AG04449 (cell line): ENCODE measurements at regions not wholly inside any gene's neighbourhood (a gene's known extent, or its start where the extent isn't known, plus 50 kb on each side); places are given as distances from the start of the nearest gene placed in this dataset.

ENCODE experiments used
- CTCF ChIA-PET: fragments of 350-600 bp; formaldehyde crosslinking; extraction: SDS; loops from one replicate; lab custom pipeline; 2021; ENCODE audit warnings: antibody characterized with exemption; lab: Yijun Ruan, JAX
- POLR2A ChIA-PET: fragments of 400-600, 350-600 bp; formaldehyde crosslinking; extraction: SDS; loops from one replicate; lab custom pipeline; 2020; ENCODE audit warnings: antibody characterized with exemption, inconsistent platforms; lab: Yijun Ruan, JAX
- DNase-seq: peaks from one replicate; pipeline ENCODE4 v3.0.0-alpha.2; 2010; ENCODE audit warnings: low read depth, low spot score
- H3K4me3 ChIP-seq: 2 replicates; pipeline ENCODE4 v1.5.1; 2011; ENCODE audit warnings: low read depth, mild to moderate bottlenecking, control low read depth, low read length
- CTCF ChIP-seq: IDR thresholded peaks from one replicate; pipeline ENCODE4 v1.5.1; 2011; ENCODE audit warnings: mild to moderate bottlenecking, moderate library complexity, low read length, control low read depth, inconsistent platforms; ENCODE audit not compliant: insufficient read depth; ENCODE audit errors: missing control alignments

GRCh38 chr11:19567996-19568395, 144.6 kb upstream of the NAV2 start:
- ChIA-PET POLR2A (no interaction called here), CTCF (interaction anchor here (1.0 to 22.1 kb wide), 9 partner anchors 7 to 371 kb away, joined by 3 to 683 read pairs (median 15); no protein-coding TSS in a partner anchor)
- no peak for DNase-seq
- no peak for TF ChIP-seq CTCF
- H3K4me3 ChIP-seq: no peak overlapping the region

- ChIA-PET POLR2A (no interaction called here), CTCF (interaction anchor here (1.3 to 22.1 kb wide), 10 partner anchors 8 to 372 kb away, joined by 3 to 683 read pairs (median 17); no protein-coding TSS in a partner anchor)
- no peak overlapping the region for H3K4me3 ChIP-seq
- no peak for DNase-seq
- TF ChIP-seq CTCF: no peak
Observed at GRCh38 chr11:19566583-19567379, 145.9 kb upstream of the NAV2 start.

GRCh38 chr11:19565639-19566038, 147.0 kb upstream of the NAV2 start:
- CTCF ChIA-PET: interaction anchor here (0.9 to 22.1 kb wide), 18 partner anchors 8 to 567 kb away, joined by 3 to 683 read pairs (median 14); no protein-coding TSS in a partner anchor
- no peak overlapping the region for H3K4me3 ChIP-seq
- DNase-seq: no peak
- no peak for TF ChIP-seq CTCF
- POLR2A ChIA-PET: no interaction called here

GRCh38 chr11:19562156-19562555, 150.5 kb upstream of the NAV2 start:
- ChIA-PET CTCF (interaction anchor here (1.1 to 22.1 kb wide), 12 partner anchors 9 to 342 kb away, joined by 3 to 683 read pairs (median 36); no protein-coding TSS in a partner anchor), POLR2A (no interaction called here)
- no peak for DNase-seq
- TF ChIP-seq CTCF: no peak
- H3K4me3 ChIP-seq: no peak overlapping the region

GRCh38 chr11:19561011-19561410, 151.6 kb upstream of the NAV2 start:
- no peak overlapping the region for H3K4me3 ChIP-seq
- no peak for TF ChIP-seq CTCF
- ChIA-PET POLR2A (interaction anchor here (0.8 kb wide), 1 partner anchor 174 kb away, joined by 4 read pairs; no protein-coding TSS in a partner anchor), CTCF (interaction anchor here (1.1 to 22.1 kb wide), 15 partner anchors 8 to 567 kb away, joined by 3 to 683 read pairs (median 8); no protein-coding TSS in a partner anchor)
- no peak for DNase-seq

- no peak for TF ChIP-seq CTCF
- no peak for DNase-seq
- no peak overlapping the region for H3K4me3 ChIP-seq
- ChIA-PET CTCF (interaction anchor here (0.6 to 22.1 kb wide), 25 partner anchors 9 to 573 kb away, joined by 3 to 683 read pairs (median 5); no protein-coding TSS in a partner anchor), POLR2A (no interaction called here)
Observed at GRCh38 chr11:19560156-19560555, 152.5 kb upstream of the NAV2 start.
